ENCODE measurements at regions not wholly inside any gene's neighbourhood (a gene's known extent, or its start where the extent isn't known, plus 50 kb on each side); places are given as distances from the start of the nearest gene placed in this dataset.

GRCh38 chr6:153575528-153575927 lies 444.4 kb upstream of the RGS17 start:
- TF ChIP-seq POLR2A (IDR thresholded peaks at IDR 0.05) (no peak), CTCF (IDR thresholded peaks at IDR 0.05 in 8 of 11, conservative IDR thresholded peaks at IDR 0.05 in 3 of 11) (no peak)
